GM19328 (cell line): ENCODE measurements at regions not wholly inside any gene's neighbourhood (a gene's known extent, or its start where the extent isn't known, plus 50 kb on each side); places are given as distances from the start of the nearest gene placed in this dataset.
"Not testable (repeated sequence)": the region's sequence is repeated elsewhere in the genome, so short reads cannot be mapped to it uniquely, and the experiment has no call there.

Experiments
- ATAC-seq: cut with Tn5 transposase; IDR thresholded peaks from one replicate; pipeline ENCODE4 v1.9.1; 2021; ENCODE audit warnings: mild to moderate bottlenecking, moderate library complexity; ENCODE audit not compliant: unreplicated experiment

GRCh38 chr10:85421421-85421820 is 945.2 kb downstream of the GRID1 start:
- ATAC-seq, result no peak

- ATAC-seq, result no peak
These were observed 937.5 kb downstream of the GRID1 start for GRCh38 chr10:85429126-85429525.

GRCh38 chr10:85430991-85431390 is 935.6 kb downstream of the GRID1 start:
- no peak for ATAC-seq

- ATAC-seq, result no peak
These were observed 933.3 kb downstream of the GRID1 start for GRCh38 chr10:85433248-85433647.

- no peak for ATAC-seq
These were observed 921.7 kb downstream of the GRID1 start for GRCh38 chr10:85444868-85445267.

- ATAC-seq, result no peak
These were observed 920.9 kb downstream of the GRID1 start for GRCh38 chr10:85445702-85446101.

- ATAC-seq, result no peak
These were observed 919.8 kb downstream of the GRID1 start for GRCh38 chr10:85446827-85447226.

- no peak for ATAC-seq
These were observed 918.9 kb downstream of the GRID1 start for GRCh38 chr10:85447690-85448089.

- no peak for ATAC-seq
These were observed 917.9 kb downstream of the GRID1 start for GRCh38 chr10:85448716-85449115.

GRCh38 chr10:85454386-85454785 is 912.2 kb downstream of the GRID1 start:
- no peak for ATAC-seq

GRCh38 chr10:85457191-85457590 is 909.4 kb downstream of the GRID1 start:
- no peak for ATAC-seq

GRCh38 chr10:85458324-85458723 is 908.3 kb downstream of the GRID1 start:
- ATAC-seq, result no peak

GRCh38 chr10:85459906-85460305 is 906.7 kb downstream of the GRID1 start:
- no peak for ATAC-seq

- no peak for ATAC-seq
These were observed 902.3 kb downstream of the GRID1 start for GRCh38 chr10:85464336-85464735.

- no peak for ATAC-seq
These were observed 888.6 kb downstream of the GRID1 start for GRCh38 chr10:85477979-85478378.

- no peak for ATAC-seq
These were observed 876.2 kb downstream of the GRID1 start for GRCh38 chr10:85490431-85490830.

- ATAC-seq, result no peak
These were observed 874.9 kb downstream of the GRID1 start for GRCh38 chr10:85491652-85492051.

GRCh38 chr10:85492684-85493083 is 873.9 kb downstream of the GRID1 start:
- no peak for ATAC-seq

- ATAC-seq, result no peak
These were observed 872.9 kb downstream of the GRID1 start for GRCh38 chr10:85493703-85494102.

GRCh38 chr10:85504641-85505040 is 862.0 kb downstream of the GRID1 start:
- ATAC-seq, result not testable (repeated sequence)

- ATAC-seq, result no peak
These were observed 858.4 kb downstream of the GRID1 start for GRCh38 chr10:85508159-85508558.

GRCh38 chr10:85510682-85511081 is 855.9 kb downstream of the GRID1 start:
- no peak for ATAC-seq

- no peak for ATAC-seq
These were observed 853.2 kb downstream of the GRID1 start for GRCh38 chr10:85513436-85513835.

- ATAC-seq, result no peak
These were observed 851.3 kb downstream of the GRID1 start for GRCh38 chr10:85515316-85515715.
